Stomach (tissue), 4 donors: ENCODE measurements at regions not wholly inside any gene's neighbourhood (a gene's known extent, or its start where the extent isn't known, plus 50 kb on each side); places are given as distances from the start of the nearest gene placed in this dataset.

ENCODE experiments used
- EP300 ChIP-seq: sonication (generic); formaldehyde crosslinking; IDR thresholded peaks from one replicate; pipeline ENCODE4 v1.6.1; 2017; ENCODE audit warnings: antibody characterized with exemption
- POLR2A ChIP-seq, 4 donors: fragments of 450-650 bp; IDR thresholded peaks; one replicate each; pipeline ENCODE4 v1.6.1; 2016; ENCODE audit warnings: antibody characterized with exemption in 4 of 4, control low read depth in 2 of 4, mild to moderate bottlenecking in 1 of 4, moderate library complexity in 1 of 4
- POLR2AphosphoS5 ChIP-seq, 3 donors: sonication (generic); formaldehyde crosslinking; IDR thresholded peaks; one replicate each; pipeline ENCODE4 v1.6.1; 2016; ENCODE audit warnings: antibody characterized with exemption in 3 of 3
- TF ChIP-seq, protein P1 (sequence below), 7 experiments: fragments of 450-650 bp in 4 of 7; fragments of 200-600 bp in 3 of 7; sonication (generic) in 3 of 7; IDR thresholded peaks; one replicate each; pipeline ENCODE4 v1.5.1; 2016 to 2019; ENCODE audit warnings: antibody characterized with exemption in 7 of 7, control low read depth in 2 of 7, mild to moderate bottlenecking in 1 of 7

DNA sequence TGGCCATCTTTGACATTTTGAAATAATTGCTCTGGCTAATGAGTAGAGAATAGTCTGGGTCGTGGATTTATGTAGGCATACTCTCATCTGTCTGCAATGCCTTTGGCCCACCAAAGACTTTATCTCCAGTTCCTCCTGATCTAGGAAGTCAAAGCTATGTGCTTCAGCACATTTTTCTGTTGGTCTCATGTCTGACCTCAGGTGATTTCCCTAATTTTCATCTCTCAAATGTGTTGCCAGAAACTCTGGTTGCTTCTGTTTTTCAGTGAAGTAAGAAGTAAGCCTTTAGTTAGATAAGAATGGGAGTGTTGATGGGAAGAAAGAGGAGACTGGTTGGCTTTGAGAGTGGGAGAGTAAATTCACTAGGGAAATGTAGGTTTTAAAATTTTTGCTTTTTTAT is 66.4 kb downstream of the GPR88 start:
- TF ChIP-seq, protein P1, sequence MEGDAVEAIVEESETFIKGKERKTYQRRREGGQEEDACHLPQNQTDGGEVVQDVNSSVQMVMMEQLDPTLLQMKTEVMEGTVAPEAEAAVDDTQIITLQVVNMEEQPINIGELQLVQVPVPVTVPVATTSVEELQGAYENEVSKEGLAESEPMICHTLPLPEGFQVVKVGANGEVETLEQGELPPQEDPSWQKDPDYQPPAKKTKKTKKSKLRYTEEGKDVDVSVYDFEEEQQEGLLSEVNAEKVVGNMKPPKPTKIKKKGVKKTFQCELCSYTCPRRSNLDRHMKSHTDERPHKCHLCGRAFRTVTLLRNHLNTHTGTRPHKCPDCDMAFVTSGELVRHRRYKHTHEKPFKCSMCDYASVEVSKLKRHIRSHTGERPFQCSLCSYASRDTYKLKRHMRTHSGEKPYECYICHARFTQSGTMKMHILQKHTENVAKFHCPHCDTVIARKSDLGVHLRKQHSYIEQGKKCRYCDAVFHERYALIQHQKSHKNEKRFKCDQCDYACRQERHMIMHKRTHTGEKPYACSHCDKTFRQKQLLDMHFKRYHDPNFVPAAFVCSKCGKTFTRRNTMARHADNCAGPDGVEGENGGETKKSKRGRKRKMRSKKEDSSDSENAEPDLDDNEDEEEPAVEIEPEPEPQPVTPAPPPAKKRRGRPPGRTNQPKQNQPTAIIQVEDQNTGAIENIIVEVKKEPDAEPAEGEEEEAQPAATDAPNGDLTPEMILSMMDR (IDR thresholded peaks at IDR 0.05): no peak
- TF ChIP-seq POLR2A (IDR thresholded peaks at IDR 0.05): no peak
- TF ChIP-seq POLR2AphosphoS5 (IDR thresholded peaks at IDR 0.05): no peak
- no peak for TF ChIP-seq EP300
